B cell (primary cell): ENCODE measurements at regions not wholly inside any gene's neighbourhood (a gene's known extent, or its start where the extent isn't known, plus 50 kb on each side); places are given as distances from the start of the nearest gene placed in this dataset.

Experiments
- ATAC-seq: fragments of 200-7000 bp; cut with Tn5 transposase; one replicate; pipeline ENCODE4 v1.10.0; 2021; ENCODE audit warnings: low read depth, mild to moderate bottlenecking, moderate number of reproducible peaks, moderate library complexity
- CTCF ChIA-PET: fragments of 350-600 bp; sonication (Branson Sonifier 250); formaldehyde crosslinking; loops from one replicate; lab custom pipeline; 2021; ENCODE audit warnings: antibody characterized with exemption, inconsistent platforms; lab: Charles Lee
- POLR2A ChIA-PET: fragments of 350-600 bp; sonication (Branson Sonifier 250); formaldehyde crosslinking; loops from one replicate; lab custom pipeline; 2021; ENCODE audit warnings: antibody characterized with exemption; lab: Charles Lee
- DNase-seq: peaks from one replicate; pipeline ENCODE4 v3.0.0; 2013
- H2AFZ ChIP-seq: 2 replicates; pipeline ENCODE4 v1.6.1; 2012; ENCODE audit warnings: mild to moderate bottlenecking, low read depth, low read length; ENCODE audit not compliant: insufficient read depth, poor library complexity, severe bottlenecking
- H3K27ac ChIP-seq, 2 donors: 1 replicate in 1 of 2; 2 replicates in 1 of 2; pipeline ENCODE4 v1.5.1; 2012 to 2013; ENCODE audit warnings: low read length in 2 of 2, mild to moderate bottlenecking in 2 of 2, moderate library complexity in 1 of 2
- H3K27me3 ChIP-seq, 4 experiments: fragments of 200-600 bp in 1 of 4; sonication (generic) in 1 of 4; replicated peaks in 1 of 4; 1 replicate in 2 of 4; 2 replicates in 2 of 4; pipeline versions ENCODE4 v1.6.1 to v1.7.0; 2013 to 2016; ENCODE audit warnings: low read length in 3 of 4, mild to moderate bottlenecking in 2 of 4, mixed read lengths in 1 of 4, moderate library complexity in 1 of 4; ENCODE audit not compliant: insufficient read depth in 4 of 4, control insufficient read depth in 3 of 4; ENCODE audit errors: control extremely low read depth in 1 of 4
- H3K36me3 ChIP-seq, 2 experiments: replicated peaks in 1 of 2; 1 replicate in 1 of 2; 2 replicates in 1 of 2; pipeline versions ENCODE4 v1.6.1 to v1.7.1; 2013; ENCODE audit warnings: low read length in 1 of 2; ENCODE audit not compliant: insufficient read depth in 2 of 2, control insufficient read depth in 1 of 2; ENCODE audit errors: control extremely low read depth in 1 of 2, extremely low read depth in 1 of 2
- H3K4me1 ChIP-seq, 2 donors: fragments of 200-600 bp in 1 of 2; sonication (generic) in 1 of 2; 1 replicate in 1 of 2; 2 replicates in 1 of 2; pipeline versions ENCODE4 v1.5.1 to v1.6.1; 2013 to 2017; ENCODE audit warnings: low read length in 2 of 2; ENCODE audit not compliant: control insufficient read depth in 2 of 2, insufficient read depth in 2 of 2
- H3K4me2 ChIP-seq: replicated peaks from 2 replicates; pipeline ENCODE3; 2012; ENCODE audit warnings: mild to moderate bottlenecking, low read depth, low read length; ENCODE audit not compliant: poor library complexity, severe bottlenecking
- H3K4me3 ChIP-seq, 5 experiments: fragments of 200-600 bp in 1 of 5; sonication (generic) in 1 of 5; 1 replicate in 3 of 5; 2 replicates in 2 of 5; pipeline versions ENCODE4 v1.5.1 to v1.7.0; 2011 to 2016; ENCODE audit warnings: low read length in 4 of 5, mild to moderate bottlenecking in 4 of 5, low read depth in 2 of 5, control low read depth in 1 of 5, moderate library complexity in 1 of 5; ENCODE audit not compliant: insufficient read depth in 1 of 5; ENCODE audit errors: control extremely low read depth in 1 of 5, extremely low read depth in 1 of 5
- H3K79me2 ChIP-seq: fragments of 200-600 bp; sonication (generic); one replicate; pipeline ENCODE4 v1.6.0; 2016; ENCODE audit warnings: low read length; ENCODE audit not compliant: control insufficient read depth, insufficient read depth
- H3K9ac ChIP-seq: fragments of 200-600 bp; sonication (generic); 2 replicates; pipeline ENCODE4 v1.6.1; 2017; ENCODE audit warnings: mild to moderate bottlenecking, low read length, moderate library complexity
- H3K9me3 ChIP-seq, 3 donors: one replicate each; pipeline versions ENCODE4 v1.6.1 to v1.7.1; 2013; ENCODE audit warnings: low read length in 2 of 3; ENCODE audit not compliant: control insufficient read depth in 2 of 3, insufficient read depth in 1 of 3; ENCODE audit errors: control extremely low read depth in 1 of 3
- H4K20me1 ChIP-seq: 2 replicates; pipeline ENCODE4 v1.6.0; 2012; ENCODE audit warnings: mild to moderate bottlenecking, low read length; ENCODE audit not compliant: insufficient read depth, control insufficient read depth, poor library complexity, severe bottlenecking
- H3K27ac Mint-ChIP-seq: one replicate; pipeline ENCODE4 v1.8.0; 2021; ENCODE audit warnings: mixed read lengths
- H3K27me3 Mint-ChIP-seq: one replicate; pipeline ENCODE4 v1.8.0; 2021; ENCODE audit warnings: mixed read lengths
- H3K4me1 Mint-ChIP-seq: one replicate; pipeline ENCODE4 v1.8.0; 2021; ENCODE audit warnings: mixed read lengths
- H3K4me3 Mint-ChIP-seq: one replicate; pipeline ENCODE4 v1.8.0; 2021; ENCODE audit warnings: mixed read lengths
- H3K9me3 Mint-ChIP-seq: one replicate; pipeline ENCODE4 v1.8.0; 2022; ENCODE audit warnings: mixed read lengths; ENCODE audit not compliant: insufficient read depth
- CTCF ChIP-seq: fragments of 200-600 bp; IDR thresholded peaks from one replicate; pipeline ENCODE4 v1.8.0; 2022; ENCODE audit warnings: antibody characterized with exemption, mild to moderate bottlenecking
- EZH2 ChIP-seq: IDR thresholded peaks from 2 replicates; pipeline ENCODE4 v1.6.1; 2012; ENCODE audit warnings: borderline replicate concordance, low read depth, mild to moderate bottlenecking, moderate library complexity, low read length; ENCODE audit not compliant: insufficient read depth, poor library complexity, severe bottlenecking
- WGBS: methylation state at CpG from one replicate; pipeline ENCODE4 v1.1.5; 2013; ENCODE audit warnings: missing lambda C conversion rate; ENCODE audit not compliant: insufficient coverage; 5-methylcytosine and 5-hydroxymethylcytosine counted together
- intact Hi-C: fragments of 100-400 bp; cut with micrococcal nuclease; formaldehyde crosslinking; loops from one replicate; pipeline ENCODE4 v1.10.0; 2022

GRCh38 chr9:84152204-84152603, 171.6 kb downstream of the RMI1 start:
- H3K27ac Mint-ChIP-seq = no peak overlapping the region

GRCh38 chr9:84153885-84154284, 173.3 kb downstream of the RMI1 start:
- no peak for DNase-seq
- Histone ChIP-seq H2AFZ (no peak overlapping the region), H3K27me3 (no peaks in the 10 kb centered on the region), H3K4me3 (no peak overlapping the region), H3K9ac (no peak overlapping the region), H3K4me2 (no peak overlapping the region), H3K4me1 (no peaks in the 10 kb centered on the region), H3K27ac (no peak overlapping the region), H3K79me2 (no peaks in the 10 kb centered on the region), H3K36me3 (no peaks in the 10 kb centered on the region), H3K9me3 (no peaks in the 10 kb centered on the region), H4K20me1 (no peaks in the 10 kb centered on the region)
- ATAC-seq = no peak
- WGBS = no CpG with 5 or more reads among the region's 1 CpG
- no peak for TF ChIP-seq EZH2
- no peak for TF ChIP-seq CTCF
- intact Hi-C loops = no loop called here
- H3K4me3 Mint-ChIP-seq = no peak overlapping the region
- no peak overlapping the region for H3K27ac Mint-ChIP-seq
- H3K9me3 Mint-ChIP-seq = no peaks in the 10 kb centered on the region
- ChIA-PET POLR2A (no interaction called here), CTCF (no interaction called here)
- peaks cover 10% of the 10 kb centered on the region for H3K27me3 Mint-ChIP-seq
- no peaks in the 10 kb centered on the region for H3K4me1 Mint-ChIP-seq

More at GRCh38 chr9:84152204-84152603, 171.6 kb downstream of the RMI1 start:
- H4K20me1 ChIP-seq = no peaks in the 10 kb centered on the region
- no peaks in the 10 kb centered on the region for H3K4me1 Mint-ChIP-seq
- CTCF ChIA-PET = interaction anchor here (0.9 to 1.5 kb wide), 2 partner anchors 9 to 20 kb away, joined by 3 read pairs; no protein-coding TSS in a partner anchor
- ATAC-seq (no peak), DNase-seq (no peak)
- TF ChIP-seq CTCF = no peak
- TF ChIP-seq EZH2 = no peak
- H3K4me3 ChIP-seq = no peak overlapping the region
- H3K9me3 ChIP-seq = no peaks in the 10 kb centered on the region
- POLR2A ChIA-PET = no interaction called here
- H3K36me3 ChIP-seq = no peaks in the 10 kb centered on the region
- H3K9me3 Mint-ChIP-seq = no peaks in the 10 kb centered on the region
- no peak overlapping the region for H3K27ac ChIP-seq
- H3K4me3 Mint-ChIP-seq = no peak overlapping the region
- H3K4me1 ChIP-seq = no peaks in the 10 kb centered on the region
- no CpG with 5 or more reads among the region's 1 CpG for WGBS
- no peak overlapping the region for H2AFZ ChIP-seq
- intact Hi-C loops = no loop called here
- peaks cover 4% of the 10 kb centered on the region for H3K27me3 Mint-ChIP-seq
- H3K27me3 ChIP-seq = no peaks in the 10 kb centered on the region
- H3K79me2 ChIP-seq = no peaks in the 10 kb centered on the region
- H3K4me2 ChIP-seq = no peak overlapping the region
- no peak overlapping the region for H3K9ac ChIP-seq
